Tibial artery (tissue), 4 donors: ENCODE measurements at regions not wholly inside any gene's neighbourhood (a gene's known extent, or its start where the extent isn't known, plus 50 kb on each side); places are given as distances from the start of the nearest gene placed in this dataset.
A peak's percentile ranks its signal among the peaks of the same experiment; 100 is the strongest.

Source experiments
- DNase-seq, 2 donors: peaks; one replicate each; pipeline ENCODE4 v3.0.0-alpha.2; 2019
- H3K27ac ChIP-seq, 2 donors: fragments of 200-600 bp; sonication (generic) in 1 of 2; 1 replicate in 1 of 2; 2 replicates in 1 of 2; pipeline ENCODE4 v1.5.1; 2018 to 2019; ENCODE audit warnings: mild to moderate bottlenecking in 1 of 2
- H3K27me3 ChIP-seq, 2 donors: fragments of 200-600 bp; sonication (generic) in 1 of 2; one replicate each; pipeline versions ENCODE4 v1.5.1 to v1.6.0; 2016 to 2019
- H3K36me3 ChIP-seq, 3 donors: fragments of 200-600 bp; sonication (generic) in 2 of 3; one replicate each; pipeline ENCODE4 v1.5.1; 2016 to 2019; ENCODE audit warnings: mild to moderate bottlenecking in 2 of 3
- H3K4me1 ChIP-seq, 4 donors: fragments of 200-600 bp; sonication (generic) in 2 of 4; 1 replicate in 3 of 4; 2 replicates in 1 of 4; pipeline ENCODE4 v1.5.1; 2016 to 2019
- H3K4me3 ChIP-seq, 2 donors: fragments of 200-600 bp; sonication (generic) in 1 of 2; 1 replicate in 1 of 2; 2 replicates in 1 of 2; pipeline ENCODE4 v1.5.1; 2018 to 2019; ENCODE audit warnings: mild to moderate bottlenecking in 2 of 2
- H3K9me3 ChIP-seq, 3 donors: fragments of 200-600 bp; sonication (generic) in 1 of 3; one replicate each; pipeline ENCODE4 v1.5.1; 2016 to 2019
- intact Hi-C: fragments of 100-400 bp; cut with DNase I; formaldehyde crosslinking; loops from one replicate; pipeline ENCODE4 v1.15.0; 2023; ENCODE audit warnings: low total_unique reads
- TF ChIP-seq, protein P1 (sequence below), 2 experiments: fragments of 200-600 bp in 1 of 2; fragments of 450-650 bp in 1 of 2; IDR thresholded peaks; one replicate each; pipeline ENCODE4 v1.5.1; 2017 to 2019; ENCODE audit warnings: antibody characterized with exemption in 2 of 2, mild to moderate bottlenecking in 1 of 2, moderate library complexity in 1 of 2

DNA sequence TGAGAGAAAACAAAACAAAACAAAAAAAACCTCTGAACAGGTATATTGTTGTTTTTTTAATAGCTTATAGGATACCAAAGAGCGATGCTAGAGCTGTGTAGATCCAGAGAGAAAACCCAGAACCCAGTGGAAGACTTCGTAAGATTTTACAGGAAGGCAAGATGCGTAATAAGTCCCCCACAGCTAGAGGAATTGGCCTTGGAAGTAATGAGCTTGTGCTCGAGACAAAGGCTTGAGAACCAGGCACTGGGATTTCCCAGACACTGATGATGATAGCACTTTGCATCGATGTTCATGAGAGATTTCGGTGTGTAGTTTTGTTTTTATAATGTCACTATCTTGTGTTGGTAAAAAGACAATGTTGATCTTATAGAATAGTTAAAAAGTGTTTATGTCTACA, 821.5 kb upstream of the IGFBP3 start:
- Histone ChIP-seq H3K4me3 (no peak overlapping the region), H3K4me1 (peaks cover 0 to 30% (median 12%) of the 10 kb centered on the region in 4 donors), H3K27me3 (no peaks in the 10 kb centered on the region), H3K9me3 (no peaks in the 10 kb centered on the region), H3K36me3 (no peaks in the 10 kb centered on the region), H3K27ac (no peak overlapping the region)
- TF ChIP-seq, protein P1, sequence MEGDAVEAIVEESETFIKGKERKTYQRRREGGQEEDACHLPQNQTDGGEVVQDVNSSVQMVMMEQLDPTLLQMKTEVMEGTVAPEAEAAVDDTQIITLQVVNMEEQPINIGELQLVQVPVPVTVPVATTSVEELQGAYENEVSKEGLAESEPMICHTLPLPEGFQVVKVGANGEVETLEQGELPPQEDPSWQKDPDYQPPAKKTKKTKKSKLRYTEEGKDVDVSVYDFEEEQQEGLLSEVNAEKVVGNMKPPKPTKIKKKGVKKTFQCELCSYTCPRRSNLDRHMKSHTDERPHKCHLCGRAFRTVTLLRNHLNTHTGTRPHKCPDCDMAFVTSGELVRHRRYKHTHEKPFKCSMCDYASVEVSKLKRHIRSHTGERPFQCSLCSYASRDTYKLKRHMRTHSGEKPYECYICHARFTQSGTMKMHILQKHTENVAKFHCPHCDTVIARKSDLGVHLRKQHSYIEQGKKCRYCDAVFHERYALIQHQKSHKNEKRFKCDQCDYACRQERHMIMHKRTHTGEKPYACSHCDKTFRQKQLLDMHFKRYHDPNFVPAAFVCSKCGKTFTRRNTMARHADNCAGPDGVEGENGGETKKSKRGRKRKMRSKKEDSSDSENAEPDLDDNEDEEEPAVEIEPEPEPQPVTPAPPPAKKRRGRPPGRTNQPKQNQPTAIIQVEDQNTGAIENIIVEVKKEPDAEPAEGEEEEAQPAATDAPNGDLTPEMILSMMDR (IDR thresholded peaks at IDR 0.05), result no peak
- no peak for DNase-seq
- intact Hi-C loops, result no loop called here

DNA sequence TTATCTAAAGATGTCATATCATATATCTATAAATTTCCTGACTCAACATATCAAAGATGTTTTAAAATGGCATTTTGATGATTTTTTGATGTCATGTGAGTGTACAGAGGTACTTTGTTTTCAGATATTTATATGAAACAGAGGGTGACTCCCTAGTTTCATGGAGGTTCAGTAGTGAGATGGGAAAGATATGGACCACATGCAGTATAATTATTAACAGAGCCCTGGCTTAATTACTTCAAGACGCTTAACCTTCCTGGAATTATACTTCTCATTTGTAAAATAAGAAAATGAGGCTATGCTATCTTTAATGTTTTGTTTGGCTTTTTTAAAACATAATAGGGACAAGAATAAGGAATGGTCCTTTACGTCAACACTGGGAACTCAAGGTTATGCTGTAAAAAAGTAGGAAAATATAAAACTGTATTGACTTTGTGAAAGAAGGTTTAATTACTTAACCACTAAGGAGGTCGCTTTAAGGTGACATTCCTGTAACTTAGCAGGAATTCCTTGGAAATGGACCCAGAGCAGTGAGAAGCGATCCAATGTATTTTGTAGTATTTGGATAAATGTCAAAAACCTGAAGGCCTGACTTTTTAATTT, 821.0 kb upstream of the IGFBP3 start:
- H3K4me3 ChIP-seq, result no peak overlapping the region
- no peaks in the 10 kb centered on the region for H3K9me3 ChIP-seq
- H3K27me3 ChIP-seq, result no peaks in the 10 kb centered on the region
- intact Hi-C loops, result no loop called here
- H3K4me1 ChIP-seq, result peaks cover 0 to 30% (median 12%) of the 10 kb centered on the region in 4 donors
- H3K27ac ChIP-seq, result no peak overlapping the region
- no peak for DNase-seq
- no peaks in the 10 kb centered on the region for H3K36me3 ChIP-seq
- TF ChIP-seq, protein P1 (IDR thresholded peaks at IDR 0.05), result no peak

DNA sequence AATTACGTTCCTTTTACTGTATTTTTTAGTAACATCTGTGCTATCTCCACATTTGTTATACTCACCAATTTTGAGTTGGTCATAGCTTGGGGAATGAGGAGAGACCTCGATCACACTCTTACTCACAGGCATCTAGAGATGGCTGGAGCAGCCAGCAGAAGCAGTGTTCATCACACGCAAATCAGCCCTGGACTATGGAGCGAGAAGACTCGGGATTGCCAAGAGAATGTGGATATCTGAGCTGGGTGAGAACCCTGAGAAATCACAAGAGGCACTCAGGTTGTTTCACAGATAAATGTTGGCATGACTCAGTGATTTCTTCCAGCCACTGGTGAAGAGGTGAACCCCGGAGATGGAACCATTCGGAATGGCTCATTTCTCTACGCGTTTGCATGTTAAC, 820.1 kb upstream of the IGFBP3 start:
- intact Hi-C loops, result no loop called here
- TF ChIP-seq, protein P1 (IDR thresholded peaks at IDR 0.05), result no peak
- no peaks in the 10 kb centered on the region for H3K27me3 ChIP-seq
- H3K9me3 ChIP-seq, result no peaks in the 10 kb centered on the region
- H3K4me3 ChIP-seq, result no peak overlapping the region
- peaks cover 0 to 30% (median 12%) of the 10 kb centered on the region in 4 donors for H3K4me1 ChIP-seq
- DNase-seq, result no peak
- H3K27ac ChIP-seq, result no peak overlapping the region
- H3K36me3 ChIP-seq, result no peaks in the 10 kb centered on the region

DNA sequence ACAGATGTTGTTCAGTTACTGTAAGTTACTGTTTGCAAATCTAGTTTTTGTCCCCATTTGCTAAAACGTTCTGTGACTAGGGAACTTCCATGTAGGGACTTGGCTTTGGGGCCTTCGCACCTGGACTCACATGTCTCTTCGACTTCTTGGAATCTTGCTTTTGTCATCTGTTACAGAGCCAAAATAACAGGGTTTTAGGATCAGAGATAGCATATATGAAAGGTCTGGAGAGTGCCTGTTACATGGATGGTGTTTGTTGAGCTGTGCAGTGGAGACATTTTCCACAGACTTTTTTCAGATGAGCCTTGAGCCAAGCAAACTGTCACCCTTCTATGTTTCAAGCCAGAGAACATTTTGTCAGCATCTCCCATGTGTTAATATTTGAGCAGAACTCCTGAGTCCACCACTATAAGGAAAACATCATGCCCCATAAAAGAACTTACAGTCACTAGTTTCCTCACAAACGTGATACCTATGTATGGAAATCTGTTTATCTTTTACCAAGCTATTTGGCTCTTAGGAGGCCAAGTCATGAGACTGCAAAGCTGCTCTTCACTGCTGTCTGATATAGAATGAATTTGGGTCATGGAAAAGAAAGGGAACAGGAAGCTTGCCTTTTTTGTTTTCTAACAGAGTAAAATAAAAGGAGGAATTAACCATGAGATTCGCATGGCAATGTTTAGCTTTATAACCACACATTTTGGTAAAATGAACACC, 818.6 kb upstream of the IGFBP3 start:
- no peaks in the 10 kb centered on the region for H3K36me3 ChIP-seq
- peak overlapping the region; percentile 14 to 38 for H3K27ac ChIP-seq
- DNase-seq, result no peak

DNA sequence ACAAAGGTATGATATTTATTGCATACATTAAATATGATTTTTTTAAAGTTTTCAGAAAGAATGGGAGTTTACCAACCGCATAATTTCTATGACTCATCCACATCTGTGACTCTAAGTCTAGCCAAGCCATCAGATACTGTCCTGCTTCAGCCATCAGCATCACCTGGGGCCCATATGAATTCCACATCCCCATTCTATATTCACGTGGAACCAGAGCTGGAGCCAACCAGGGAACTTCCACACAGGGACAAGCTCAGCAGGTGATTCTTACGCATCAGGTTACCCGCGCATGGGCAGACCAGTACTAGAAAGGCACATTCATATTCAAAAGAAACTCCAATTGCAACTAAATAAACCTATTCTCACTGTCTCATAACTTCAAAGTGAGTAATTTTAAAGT, 817.7 kb upstream of the IGFBP3 start:
- Histone ChIP-seq H3K4me3 (no peak overlapping the region), H3K9me3 (no peaks in the 10 kb centered on the region), H3K27ac (peak overlapping the region in 1 of 2 donors; percentile 14), H3K27me3 (no peaks in the 10 kb centered on the region), H3K4me1 (peaks cover 0 to 30% (median 12%) of the 10 kb centered on the region in 4 donors), H3K36me3 (no peaks in the 10 kb centered on the region)
- intact Hi-C loops, result no loop called here
- TF ChIP-seq, protein P1 (IDR thresholded peaks at IDR 0.05), result no peak
- no peak for DNase-seq

More for the DNA sequence above, 818.6 kb upstream of the IGFBP3 start:
- Histone ChIP-seq H3K27me3 (no peaks in the 10 kb centered on the region), H3K9me3 (no peaks in the 10 kb centered on the region), H3K4me1 (peaks cover 0 to 30% (median 12%) of the 10 kb centered on the region in 4 donors), H3K4me3 (no peak overlapping the region)
- TF ChIP-seq, protein P1 (IDR thresholded peaks at IDR 0.05), result no peak
- intact Hi-C loops, result no loop called here
